ENCODE measurements at regions not wholly inside any gene's neighbourhood (a gene's known extent, or its start where the extent isn't known, plus 50 kb on each side); places are given as distances from the start of the nearest gene placed in this dataset.

DNA sequence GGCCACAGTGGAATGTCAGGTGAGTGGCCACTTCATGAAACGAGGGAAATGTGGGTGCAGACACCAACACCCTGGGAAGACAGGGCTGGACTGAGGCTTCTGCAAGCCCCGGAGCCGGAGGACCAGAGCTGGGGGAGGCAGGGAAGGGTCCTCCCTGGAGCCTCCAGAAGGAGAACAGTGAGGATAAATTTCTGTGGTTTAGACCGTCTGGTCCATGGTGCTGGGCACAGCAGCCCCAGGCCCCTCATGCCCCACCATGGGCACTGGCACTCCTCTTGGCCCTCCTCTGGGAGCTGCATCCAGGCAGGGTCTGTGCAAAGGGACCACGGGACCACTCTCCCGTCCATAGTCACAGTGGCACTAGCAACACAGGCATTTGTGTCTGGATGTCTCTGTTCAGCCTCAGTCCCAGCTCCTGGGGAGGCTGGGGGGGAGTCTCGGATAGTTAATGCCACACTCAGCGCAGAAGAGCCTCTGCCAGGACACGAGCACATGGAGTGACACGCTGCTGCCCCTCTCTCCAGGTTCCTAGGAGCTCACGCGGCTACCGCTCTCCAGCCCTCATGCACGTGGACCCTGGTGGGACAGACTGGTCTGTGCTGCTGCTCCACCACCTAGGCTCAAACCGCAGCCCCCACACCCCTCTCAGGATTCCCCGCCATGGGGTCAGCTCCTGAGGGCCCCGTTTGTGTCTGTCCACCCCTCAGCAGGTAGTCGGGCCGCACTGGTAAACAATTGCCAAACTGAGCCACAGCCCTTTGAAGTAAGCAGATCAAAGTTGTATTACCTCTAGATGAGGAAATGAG lies 305.9 kb upstream of the SALL3 start:
- TF ChIP-seq TAF1 (IDR thresholded peaks at IDR 0.05; ENCODE audit: borderline replicate concordance, low read depth, low read length), result no peak
- no peak for TF ChIP-seq POLR2A (IDR thresholded peaks at IDR 0.05; ENCODE audit: low read depth, low read length)
- no peak for TF ChIP-seq POLR2AphosphoS5 (IDR thresholded peaks at IDR 0.05; ENCODE audit: low read depth, low read length)
- DNase-seq (ENCODE audit: insufficient read length) (no peak), FAIRE-seq (no peak)

DNA sequence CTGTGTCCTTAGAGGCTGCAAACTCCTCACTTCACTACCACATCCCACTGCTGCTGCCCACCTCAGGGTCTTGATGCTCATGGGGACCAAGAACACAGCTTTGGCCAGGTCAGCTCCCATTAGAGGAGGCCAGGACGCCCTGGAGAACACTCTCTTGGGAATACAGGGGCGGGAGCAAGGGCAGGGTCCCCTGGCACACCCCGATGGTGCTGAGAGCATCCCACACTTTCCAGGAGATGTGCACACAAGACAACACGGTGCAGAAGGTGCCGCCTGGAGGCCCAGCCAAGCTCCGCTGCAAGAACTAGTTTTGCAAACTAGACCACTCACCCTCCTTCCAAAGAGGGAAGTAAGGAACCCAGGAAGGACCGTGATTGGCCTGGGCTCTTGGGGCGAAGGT lies 304.4 kb upstream of the SALL3 start:
- FAIRE-seq (no peak), DNase-seq (ENCODE audit: insufficient read length) (no peak)
- TF ChIP-seq POLR2A (IDR thresholded peaks at IDR 0.05; ENCODE audit: low read depth, low read length) (no peak), TAF1 (IDR thresholded peaks at IDR 0.05; ENCODE audit: borderline replicate concordance, low read depth, low read length) (no peak)

DNA sequence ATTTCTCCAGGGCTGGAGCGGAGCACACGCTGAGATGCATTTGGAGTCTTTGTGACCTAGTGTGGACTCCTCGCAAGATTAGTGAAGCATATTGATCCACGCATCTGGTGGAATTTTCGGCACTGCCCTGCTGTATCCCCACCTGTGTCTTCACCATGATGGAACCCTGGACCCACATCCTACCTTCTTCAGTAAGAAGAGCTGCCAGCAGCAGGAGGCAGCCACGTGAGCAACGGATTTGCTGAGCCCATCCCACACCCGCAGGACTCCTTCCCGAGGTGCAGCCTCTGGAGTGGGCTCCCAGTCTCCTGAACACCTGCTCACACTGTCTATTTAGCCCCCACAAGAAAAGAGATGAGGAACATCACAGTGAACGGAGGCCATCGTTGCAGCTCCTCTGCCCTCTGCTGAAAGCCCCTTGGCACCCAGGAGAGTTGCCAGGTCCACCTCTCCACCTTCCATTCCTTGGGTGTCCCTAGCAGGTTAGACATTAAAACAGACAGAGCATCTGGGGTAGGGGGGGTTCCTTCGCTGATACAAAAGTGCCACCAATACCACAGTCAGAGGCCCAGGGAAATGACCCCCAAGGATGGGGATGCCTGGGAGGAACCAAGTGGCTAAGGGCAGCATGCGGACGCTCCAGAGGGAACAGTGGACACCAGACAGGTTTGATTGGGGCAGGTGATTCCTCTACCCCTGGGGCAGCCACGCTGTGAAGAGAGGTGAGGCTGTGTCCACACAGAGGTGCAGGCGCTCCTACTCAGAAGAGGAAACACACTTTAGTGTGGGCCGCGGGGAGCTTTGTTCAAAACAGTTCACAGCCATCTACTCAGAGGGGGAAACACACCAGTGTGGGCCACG lies 302.8 kb upstream of the SALL3 start:
- no peak for FAIRE-seq
- TF ChIP-seq POLR2AphosphoS5 (IDR thresholded peaks at IDR 0.05; ENCODE audit: low read depth, low read length), result no peak
- no peak for TF ChIP-seq POLR2A (IDR thresholded peaks at IDR 0.05; ENCODE audit: low read depth, low read length)
- TF ChIP-seq TAF1 (IDR thresholded peaks at IDR 0.05; ENCODE audit: borderline replicate concordance, low read depth, low read length), result no peak

DNA sequence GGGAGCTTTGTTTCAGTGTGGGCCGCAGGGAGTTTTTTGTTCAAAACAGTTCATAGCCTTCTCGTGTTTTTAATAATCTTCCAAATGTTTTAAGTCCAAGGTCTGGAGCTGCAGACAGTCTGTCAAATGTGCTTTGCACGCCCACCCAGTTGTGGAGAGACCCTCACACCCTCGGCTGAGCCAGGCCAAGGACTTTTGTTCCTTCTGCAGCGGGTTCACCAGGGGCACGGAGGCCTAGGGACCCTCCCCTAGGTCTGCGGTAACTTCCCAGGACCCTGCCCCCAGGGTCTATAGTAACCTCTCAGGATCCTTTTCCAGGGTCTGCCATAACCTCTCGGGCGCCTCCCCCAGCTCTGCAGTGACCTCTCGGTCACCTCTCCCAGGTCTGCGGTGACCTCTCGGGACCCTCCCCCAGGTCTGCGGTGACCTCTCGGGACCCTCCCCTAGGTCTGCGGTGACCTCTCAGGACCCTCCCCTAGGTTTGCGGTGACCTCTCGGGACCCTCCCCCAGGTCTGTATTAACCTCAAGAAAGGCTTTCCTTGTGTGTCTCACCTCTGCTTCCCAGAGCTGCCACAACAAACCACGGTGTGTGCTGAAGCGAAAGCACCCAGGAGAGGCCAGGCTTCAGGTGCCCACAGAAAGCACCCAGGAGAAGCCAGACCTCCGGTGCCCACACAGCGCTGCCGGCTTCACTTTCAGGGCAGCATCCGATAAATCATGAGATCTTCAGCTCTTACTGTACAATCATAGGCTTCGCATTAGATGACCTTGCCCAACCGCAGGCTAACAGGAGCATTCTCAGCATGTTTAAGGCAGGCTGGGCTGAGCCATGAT lies 301.9 kb upstream of the SALL3 start:
- no peak for DNase-seq (ENCODE audit: insufficient read length)
- no peak for FAIRE-seq
- TF ChIP-seq TAF1 (IDR thresholded peaks at IDR 0.05; ENCODE audit: borderline replicate concordance, low read depth, low read length) (no peak), POLR2AphosphoS5 (IDR thresholded peaks at IDR 0.05; ENCODE audit: low read depth, low read length) (no peak), POLR2A (IDR thresholded peaks at IDR 0.05; ENCODE audit: low read depth, low read length) (no peak)

More for the DNA sequence above, 302.8 kb upstream of the SALL3 start:
- DNase-seq (ENCODE audit: insufficient read length), result no peak

DNA sequence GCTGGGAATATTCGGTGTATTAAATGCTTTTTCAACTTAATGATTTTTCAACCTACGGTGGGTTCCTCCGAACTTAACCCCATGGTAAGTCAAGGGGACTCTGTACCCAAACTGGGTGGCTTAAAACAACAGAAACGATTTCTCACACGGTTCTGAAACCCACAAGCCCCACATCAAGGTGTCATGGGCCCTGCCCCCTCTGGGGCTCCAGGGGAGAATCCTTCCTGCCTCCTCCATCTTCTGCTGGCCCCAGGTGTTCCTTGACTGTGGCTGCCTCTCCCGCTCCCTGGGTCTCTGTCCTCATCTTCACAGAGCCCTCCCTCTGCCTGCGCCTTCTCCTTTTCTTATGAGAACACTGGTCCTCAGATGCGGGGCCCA lies 301.3 kb upstream of the SALL3 start:
- no peak for TF ChIP-seq TAF1 (IDR thresholded peaks at IDR 0.05; ENCODE audit: borderline replicate concordance, low read depth, low read length)
- no peak for TF ChIP-seq POLR2A (IDR thresholded peaks at IDR 0.05; ENCODE audit: low read depth, low read length)
- TF ChIP-seq POLR2AphosphoS5 (IDR thresholded peaks at IDR 0.05; ENCODE audit: low read depth, low read length), result no peak
- FAIRE-seq (no peak), DNase-seq (ENCODE audit: insufficient read length) (no peak)

DNA sequence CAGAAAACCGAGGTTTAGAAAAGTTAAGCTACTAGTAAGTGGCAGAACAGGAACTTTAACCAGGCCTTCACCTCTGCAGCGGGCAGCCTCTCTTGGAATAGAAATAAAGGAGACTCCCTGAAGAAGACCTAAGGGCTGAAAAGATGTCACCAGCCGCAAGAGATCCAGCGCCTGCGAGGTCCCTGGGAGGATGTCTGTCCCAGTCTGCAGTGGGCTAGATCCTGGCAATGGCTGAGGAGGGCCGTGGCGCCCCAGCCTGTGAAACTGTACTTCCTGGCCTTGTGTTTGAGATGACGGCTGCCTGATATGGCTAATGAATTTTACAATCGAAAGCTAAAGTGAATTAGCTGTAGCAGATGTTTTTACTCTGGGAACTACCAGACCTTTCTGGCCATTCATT lies 300.6 kb upstream of the SALL3 start:
- TF ChIP-seq TAF1 (IDR thresholded peaks at IDR 0.05; ENCODE audit: borderline replicate concordance, low read depth, low read length), result no peak
- TF ChIP-seq POLR2A (IDR thresholded peaks at IDR 0.05; ENCODE audit: low read depth, low read length), result no peak
- no peak for TF ChIP-seq POLR2AphosphoS5 (IDR thresholded peaks at IDR 0.05; ENCODE audit: low read depth, low read length)
- no peak for DNase-seq (ENCODE audit: insufficient read length)
- no peak for FAIRE-seq

DNA sequence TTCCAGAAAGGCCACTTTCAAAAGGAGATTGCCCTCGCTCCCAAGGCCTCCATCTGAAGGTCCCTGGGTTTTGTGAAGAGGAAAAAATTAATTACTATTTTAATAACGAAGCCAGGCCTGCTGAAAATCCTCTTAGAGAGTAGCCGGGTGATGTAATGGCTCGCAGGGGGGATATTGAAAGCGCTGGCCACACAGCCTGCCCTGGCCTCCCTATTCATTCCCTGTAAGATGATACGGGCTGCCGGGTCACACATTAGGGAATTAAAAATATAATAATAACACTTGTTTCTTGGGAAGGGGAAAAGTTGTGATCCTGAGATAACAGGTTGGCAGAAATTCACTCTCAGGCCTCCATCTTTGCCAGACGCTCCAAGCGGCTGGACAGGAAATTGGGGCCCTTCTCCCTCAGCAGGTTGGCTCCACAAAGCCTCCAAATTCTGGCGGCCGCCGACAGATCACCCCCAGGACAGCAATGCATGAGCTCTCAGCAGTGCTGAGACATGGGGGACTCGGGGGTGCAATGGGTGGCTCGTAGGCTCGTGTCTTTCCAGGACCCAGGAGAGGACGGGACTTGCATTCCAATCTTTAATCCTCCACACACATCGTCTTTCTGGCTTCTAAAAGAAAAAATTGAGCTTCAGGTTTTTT lies 299.9 kb upstream of the SALL3 start:
- no peak for DNase-seq (ENCODE audit: insufficient read length)
- no peak for TF ChIP-seq TAF1 (IDR thresholded peaks at IDR 0.05; ENCODE audit: borderline replicate concordance, low read depth, low read length)
- TF ChIP-seq POLR2AphosphoS5 (IDR thresholded peaks at IDR 0.05; ENCODE audit: low read depth, low read length), result no peak
- no peak for TF ChIP-seq POLR2A (IDR thresholded peaks at IDR 0.05; ENCODE audit: low read depth, low read length)
- FAIRE-seq, result no peak

DNA sequence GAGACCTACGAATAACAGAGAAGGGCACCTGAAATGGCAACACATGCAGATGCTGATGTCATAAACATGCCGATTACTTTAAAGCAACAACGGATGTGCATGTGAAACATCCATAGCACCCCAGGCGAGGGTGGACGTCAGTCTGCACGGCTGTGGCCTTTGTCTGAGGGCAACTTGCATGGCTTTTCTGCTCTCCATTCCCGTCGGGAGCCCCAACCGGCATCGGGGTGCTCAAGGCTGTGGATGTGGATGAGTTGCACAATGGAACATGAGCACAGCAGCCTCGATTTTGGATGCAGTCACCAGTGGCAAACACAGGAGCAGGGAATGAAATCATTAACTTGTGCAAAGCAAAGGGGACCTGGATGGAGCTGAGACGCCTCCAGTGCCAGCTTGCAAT lies 298.2 kb upstream of the SALL3 start:
- DNase-seq (ENCODE audit: insufficient read length), result no peak
- FAIRE-seq, result no peak
- no peak for TF ChIP-seq POLR2AphosphoS5 (IDR thresholded peaks at IDR 0.05; ENCODE audit: low read depth, low read length)
- no peak for TF ChIP-seq TAF1 (IDR thresholded peaks at IDR 0.05; ENCODE audit: borderline replicate concordance, low read depth, low read length)
- TF ChIP-seq POLR2A (IDR thresholded peaks at IDR 0.05; ENCODE audit: low read depth, low read length), result no peak

DNA sequence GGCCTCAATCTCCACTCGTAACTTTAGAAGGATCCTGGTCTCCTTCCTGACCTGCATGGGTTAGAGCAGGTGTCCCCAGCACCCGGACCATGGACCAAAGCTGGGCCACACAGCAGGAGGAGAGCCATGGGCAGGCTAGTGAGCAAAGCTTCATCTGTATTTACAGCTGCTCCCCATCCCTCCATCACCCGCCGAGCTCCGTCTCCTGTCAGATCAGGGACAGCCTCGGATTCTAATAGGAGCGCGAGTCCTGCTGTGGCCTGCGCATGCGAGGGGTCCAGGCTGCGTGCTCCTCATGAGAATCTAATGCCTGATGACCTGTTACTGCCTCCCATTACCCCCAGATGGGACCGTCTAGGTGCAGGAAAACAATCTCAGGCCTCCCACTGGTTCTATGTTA lies 297.7 kb upstream of the SALL3 start:
- no peak for FAIRE-seq
- no peak for DNase-seq (ENCODE audit: insufficient read length)

DNA sequence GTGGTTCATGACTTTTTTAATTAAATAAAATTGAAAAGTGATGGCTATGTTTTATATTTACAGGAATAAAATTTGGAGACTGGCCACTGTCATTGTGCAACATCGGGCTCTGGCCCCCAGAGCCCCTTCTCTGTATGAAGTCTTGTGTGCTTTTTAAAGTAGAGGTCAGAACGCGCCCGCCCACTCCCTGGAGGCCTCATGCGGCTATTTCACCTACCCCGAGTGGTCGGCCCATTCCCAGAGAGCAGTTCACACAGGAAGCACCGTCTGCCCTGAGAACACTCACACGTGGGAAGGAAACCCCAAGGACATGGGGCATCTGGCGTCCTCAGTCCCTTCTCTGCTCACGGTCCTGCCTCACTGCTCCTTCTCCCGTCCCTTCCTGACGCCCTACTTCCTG lies 296.9 kb upstream of the SALL3 start:
- no peak for DNase-seq (ENCODE audit: insufficient read length)
- no peak for FAIRE-seq
- TF ChIP-seq TAF1 (IDR thresholded peaks at IDR 0.05; ENCODE audit: borderline replicate concordance, low read depth, low read length) (no peak), POLR2A (IDR thresholded peaks at IDR 0.05; ENCODE audit: low read depth, low read length) (no peak), POLR2AphosphoS5 (IDR thresholded peaks at IDR 0.05; ENCODE audit: low read depth, low read length) (no peak)

More for the DNA sequence above, 297.7 kb upstream of the SALL3 start:
- TF ChIP-seq POLR2AphosphoS5 (IDR thresholded peaks at IDR 0.05; ENCODE audit: low read depth, low read length), result no peak

Measured in GM12892 (cell line).